Osteoblast (primary cell): ENCODE measurements at regions not wholly inside any gene's neighbourhood (a gene's known extent, or its start where the extent isn't known, plus 50 kb on each side); places are given as distances from the start of the nearest gene placed in this dataset.
A peak's percentile ranks its signal among the peaks of the same experiment; 100 is the strongest.
"Not testable (repeated sequence)": the region's sequence is repeated elsewhere in the genome, so short reads cannot be mapped to it uniquely, and the experiment has no call there.

Experiments used
- DNase-seq: peaks from one replicate; pipeline ENCODE4 v3.0.0; 2011; ENCODE audit warnings: low spot score, mixed read lengths; ENCODE audit not compliant: insufficient read length; ENCODE audit errors: missing footprints
- H2AFZ ChIP-seq: 2 replicates; pipeline ENCODE4 v1.6.0; 2011; ENCODE audit warnings: mild to moderate bottlenecking, low read length
- H3K27ac ChIP-seq: 2 replicates; pipeline ENCODE4 v1.5.1; 2011; ENCODE audit warnings: mild to moderate bottlenecking, low read depth, low read length, moderate library complexity
- H3K27me3 ChIP-seq: 2 replicates; pipeline ENCODE4 v1.6.0; 2012; ENCODE audit warnings: mild to moderate bottlenecking, control low read depth, inconsistent platforms, low read length, moderate library complexity; ENCODE audit not compliant: insufficient read depth
- H3K36me3 ChIP-seq: 2 replicates; pipeline ENCODE4 v1.5.1; 2011; ENCODE audit warnings: mild to moderate bottlenecking, low read length, control low read depth, moderate library complexity; ENCODE audit not compliant: insufficient read depth
- H3K4me1 ChIP-seq: 2 replicates; pipeline ENCODE4 v1.5.1; 2011; ENCODE audit warnings: mild to moderate bottlenecking, low read length, control low read depth, moderate library complexity; ENCODE audit not compliant: insufficient read depth
- H3K4me2 ChIP-seq: 2 replicates; pipeline ENCODE4 v1.6.0; 2011; ENCODE audit warnings: mild to moderate bottlenecking, low read length; ENCODE audit not compliant: insufficient read depth
- H3K4me3 ChIP-seq: fragments of 200-600 bp; sonication (generic); 3 replicates; pipeline ENCODE4 v1.5.1; 2012; ENCODE audit warnings: mild to moderate bottlenecking, low read length, inconsistent platforms; ENCODE audit not compliant: insufficient read depth
- H3K79me2 ChIP-seq: 2 replicates; pipeline ENCODE4 v1.6.0; 2012; ENCODE audit warnings: mild to moderate bottlenecking, low read length, control low read depth, inconsistent platforms; ENCODE audit not compliant: insufficient read depth
- H3K9me3 ChIP-seq: 2 replicates; pipeline ENCODE4 v1.5.1; 2011; ENCODE audit warnings: low read depth, low read length, control low read depth
- H4K20me1 ChIP-seq: 2 replicates; pipeline ENCODE4 v1.6.0; 2012; ENCODE audit warnings: mild to moderate bottlenecking, low read length, control low read depth; ENCODE audit not compliant: insufficient read depth
- CTCF ChIP-seq: IDR thresholded peaks from 2 replicates; pipeline ENCODE4 v1.5.1; 2011; ENCODE audit warnings: mild to moderate bottlenecking, low read depth, low read length, moderate library complexity; ENCODE audit errors: extremely low read depth

GRCh38 chr6:155534678-155535077 is 79.0 kb upstream of the NOX3 start:
- Histone ChIP-seq H4K20me1 (no peaks in the 10 kb centered on the region), H3K4me2 (no peak overlapping the region), H3K9me3 (no peaks in the 10 kb centered on the region), H2AFZ (no peak overlapping the region), H3K27ac (no peak overlapping the region), H3K4me3 (no peak overlapping the region), H3K27me3 (no peaks in the 10 kb centered on the region), H3K79me2 (no peaks in the 10 kb centered on the region), H3K36me3 (no peaks in the 10 kb centered on the region), H3K4me1 (peaks cover 5% of the 10 kb centered on the region)
- DNase-seq: no peak
- TF ChIP-seq CTCF: no peak

GRCh38 chr6:155530219-155530834 is 74.7 kb upstream of the NOX3 start:
- H4K20me1 ChIP-seq: no peaks in the 10 kb centered on the region
- no peak overlapping the region for H3K4me2 ChIP-seq
- peak; percentile 82 for TF ChIP-seq CTCF
- H3K4me1 ChIP-seq: peaks cover 17% of the 10 kb centered on the region
- H3K4me3 ChIP-seq: no peak overlapping the region
- H3K36me3 ChIP-seq: no peaks in the 10 kb centered on the region
- no peaks in the 10 kb centered on the region for H3K79me2 ChIP-seq
- DNase-seq: no peak
- H2AFZ ChIP-seq: peak overlapping the region; percentile 41
- no peaks in the 10 kb centered on the region for H3K9me3 ChIP-seq
- H3K27me3 ChIP-seq: no peaks in the 10 kb centered on the region
- peak overlapping the region; percentile 94 for H3K27ac ChIP-seq

GRCh38 chr6:155529814-155530213 is 74.2 kb upstream of the NOX3 start:
- not testable (repeated sequence) for DNase-seq, H3K4me3 ChIP-seq, H3K9me3 ChIP-seq, H3K79me2 ChIP-seq, H3K4me2 ChIP-seq, H4K20me1 ChIP-seq, H3K27me3 ChIP-seq, H3K36me3 ChIP-seq
- H2AFZ ChIP-seq: peak overlapping the region; percentile 41
- H3K27ac ChIP-seq: peak overlapping the region; percentile 94
- peaks cover 17% of the 10 kb centered on the region for H3K4me1 ChIP-seq

- TF ChIP-seq CTCF: no peak
- Histone ChIP-seq H3K36me3 (no peaks in the 10 kb centered on the region), H4K20me1 (no peaks in the 10 kb centered on the region), H3K4me1 (peaks cover 22% of the 10 kb centered on the region), H3K27me3 (no peaks in the 10 kb centered on the region), H3K4me2 (peak overlapping the region; percentile 23), H3K9me3 (no peaks in the 10 kb centered on the region), H3K27ac (peak overlapping the region; percentile 94), H3K79me2 (no peaks in the 10 kb centered on the region), H2AFZ (peak overlapping the region; percentile 25), H3K4me3 (no peak overlapping the region)
- DNase-seq: peak; percentile 83
Observed at GRCh38 chr6:155528982-155529453, 73.4 kb upstream of the NOX3 start.
